GM23338 (cell line): ENCODE measurements at regions not wholly inside any gene's neighbourhood (a gene's known extent, or its start where the extent isn't known, plus 50 kb on each side); places are given as distances from the start of the nearest gene placed in this dataset.

Experiments used
- ATAC-seq: fragments of 200-7000 bp; cut with Tn5 transposase; 3 replicates; pipeline ENCODE4 v1.9.1; 2020
- DNase-seq: peaks from one replicate; pipeline ENCODE4 v3.0.0-alpha.2; 2015; ENCODE audit warnings: low spot score
- H2AFZ ChIP-seq: fragments of 200-600 bp; sonication (generic); 2 replicates; pipeline ENCODE4 v1.8.0; 2016; ENCODE audit warnings: antibody characterized with exemption, mild to moderate bottlenecking, moderate library complexity
- H3F3A ChIP-seq: fragments of 200-600 bp; sonication (generic); replicated peaks from 2 replicates; pipeline ENCODE4 v1.8.0; 2017; ENCODE audit warnings: antibody characterized with exemption, mixed run types, low read depth
- H3K27ac ChIP-seq: fragments of 200-600 bp; sonication (generic); 2 replicates; pipeline ENCODE4 v1.6.1; 2016; ENCODE audit warnings: low read depth
- H3K27me3 ChIP-seq: fragments of 200-600 bp; sonication (generic); 2 replicates; pipeline ENCODE4 v1.8.0; 2016; ENCODE audit warnings: mild to moderate bottlenecking, mixed run types, moderate library complexity; ENCODE audit not compliant: insufficient read depth
- H3K36me3 ChIP-seq: fragments of 200-600 bp; sonication (generic); 2 replicates; pipeline ENCODE4 v1.8.0; 2016; ENCODE audit warnings: mild to moderate bottlenecking; ENCODE audit not compliant: insufficient read depth
- H3K4me1 ChIP-seq: fragments of 200-600 bp; sonication (generic); 2 replicates; pipeline ENCODE4 v1.8.0; 2016; ENCODE audit warnings: mild to moderate bottlenecking, moderate library complexity; ENCODE audit not compliant: insufficient read depth
- H3K4me2 ChIP-seq: fragments of 200-600 bp; sonication (generic); 2 replicates; pipeline ENCODE4 v1.7.1; 2017; ENCODE audit warnings: mixed run types
- H3K4me3 ChIP-seq: fragments of 200-600 bp; sonication (generic); 2 replicates; pipeline ENCODE4 v1.6.1; 2016; ENCODE audit warnings: mixed run types
- H3K79me2 ChIP-seq: fragments of 200-600 bp; sonication (generic); replicated peaks from 2 replicates; pipeline ENCODE4 v1.8.0; 2017; ENCODE audit warnings: mild to moderate bottlenecking; ENCODE audit not compliant: insufficient read depth
- H3K9me2 ChIP-seq: fragments of 200-600 bp; sonication (generic); 2 replicates; pipeline ENCODE4 v1.8.0; 2017; ENCODE audit not compliant: insufficient read depth
- H4K20me1 ChIP-seq: fragments of 200-600 bp; sonication (generic); replicated peaks from 2 replicates; pipeline ENCODE4 v1.8.0; 2017; ENCODE audit warnings: mild to moderate bottlenecking; ENCODE audit not compliant: insufficient read depth
- H3K27ac Mint-ChIP-seq: 2 replicates; pipeline ENCODE4 v1.8.0; 2020; ENCODE audit warnings: inconsistent platforms, mild to moderate bottlenecking, moderate library complexity, mixed read lengths
- H3K27me3 Mint-ChIP-seq: 3 replicates; pipeline ENCODE4 v1.8.0; 2022; ENCODE audit warnings: low read depth, mild to moderate bottlenecking, moderate library complexity, mixed read lengths, inconsistent platforms; ENCODE audit not compliant: insufficient read depth, poor library complexity
- H3K36me3 Mint-ChIP-seq: 3 replicates; pipeline ENCODE4 v1.8.0; 2021; ENCODE audit warnings: low read depth, mild to moderate bottlenecking, inconsistent platforms, moderate library complexity, mixed read lengths
- H3K4me1 Mint-ChIP-seq: 3 replicates; pipeline ENCODE4 v1.8.0; 2020; ENCODE audit warnings: mild to moderate bottlenecking, inconsistent platforms, mixed read lengths
- H3K4me3 Mint-ChIP-seq: 3 replicates; pipeline ENCODE4 v1.8.0; 2021; ENCODE audit warnings: moderate library complexity, mild to moderate bottlenecking, inconsistent platforms, mixed read lengths
- H3K9me3 Mint-ChIP-seq: 3 replicates; pipeline ENCODE4 v1.8.0; 2020; ENCODE audit warnings: moderate library complexity, mild to moderate bottlenecking, inconsistent platforms, mixed read lengths
- CREB1 ChIP-seq: fragments of 250-450 bp; sonication (Bioruptor Pico); IDR thresholded peaks from 2 replicates; pipeline ENCODE4 v1.5.0; 2020; ENCODE audit warnings: low read depth, mild to moderate bottlenecking, moderate library complexity
- EZH2phosphoT487 ChIP-seq: fragments of 200-600 bp; sonication (generic); IDR thresholded peaks from one replicate; pipeline ENCODE4 v1.8.1; 2018; ENCODE audit warnings: antibody characterized with exemption; ENCODE audit not compliant: unreplicated experiment
- POLR2AphosphoS5 ChIP-seq: IDR thresholded peaks from 2 replicates; pipeline ENCODE4 v1.6.1; 2016; ENCODE audit warnings: antibody characterized with exemption, low read depth
- STAT1 ChIP-seq: IDR thresholded peaks from one replicate; pipeline ENCODE4 v1.6.1; 2016; ENCODE audit warnings: antibody characterized with exemption; ENCODE audit not compliant: unreplicated experiment
- ZNF331 ChIP-seq: fragments of 250-450 bp; sonication (Bioruptor Pico); IDR thresholded peaks from 2 replicates; pipeline ENCODE4 v1.5.0; 2020; ENCODE audit warnings: low read depth, mild to moderate bottlenecking, moderate library complexity
- ZNF462 ChIP-seq: fragments of 250-450 bp; sonication (Bioruptor Pico); IDR thresholded peaks from 2 replicates; pipeline ENCODE4 v1.5.0; 2020; ENCODE audit warnings: mild to moderate bottlenecking, moderate library complexity
- TF ChIP-seq, protein P1 (sequence below), 2 experiments: fragments of 200-600 bp in 1 of 2; sonication (generic) in 1 of 2; conservative IDR thresholded peaks; 2 replicates each; pipeline versions ENCODE4 v1.5.1 to v1.6.1; 2016 to 2017; ENCODE audit warnings: antibody characterized with exemption in 2 of 2, low read depth in 2 of 2, mild to moderate bottlenecking in 2 of 2, moderate library complexity in 1 of 2
- TF ChIP-seq, protein P2 (sequence below): IDR thresholded peaks from one replicate; pipeline ENCODE4 v1.6.1; 2018; ENCODE audit warnings: antibody characterized with exemption; ENCODE audit not compliant: unreplicated experiment
- TF ChIP-seq, protein P3 (sequence below): IDR thresholded peaks from 2 replicates; pipeline ENCODE4 v1.6.1; 2016; ENCODE audit warnings: antibody characterized with exemption

GRCh38 chr2:238994876-238995275 lies 147.0 kb downstream of the TWIST2 start:
- Histone ChIP-seq H3K4me1 (no peaks in the 10 kb centered on the region), H3K4me3 (no peak overlapping the region), H3F3A (no peaks in the 10 kb centered on the region), H3K27me3 (no peaks in the 10 kb centered on the region), H4K20me1 (no peaks in the 10 kb centered on the region), H2AFZ (no peak overlapping the region), H3K36me3 (no peaks in the 10 kb centered on the region), H3K27ac (no peak overlapping the region), H3K4me2 (no peak overlapping the region), H3K9me2 (no peaks in the 10 kb centered on the region), H3K79me2 (no peaks in the 10 kb centered on the region)
- no peak overlapping the region for H3K4me3 Mint-ChIP-seq
- ATAC-seq (no peak), DNase-seq (no peak)
- TF ChIP-seq, protein P1, sequence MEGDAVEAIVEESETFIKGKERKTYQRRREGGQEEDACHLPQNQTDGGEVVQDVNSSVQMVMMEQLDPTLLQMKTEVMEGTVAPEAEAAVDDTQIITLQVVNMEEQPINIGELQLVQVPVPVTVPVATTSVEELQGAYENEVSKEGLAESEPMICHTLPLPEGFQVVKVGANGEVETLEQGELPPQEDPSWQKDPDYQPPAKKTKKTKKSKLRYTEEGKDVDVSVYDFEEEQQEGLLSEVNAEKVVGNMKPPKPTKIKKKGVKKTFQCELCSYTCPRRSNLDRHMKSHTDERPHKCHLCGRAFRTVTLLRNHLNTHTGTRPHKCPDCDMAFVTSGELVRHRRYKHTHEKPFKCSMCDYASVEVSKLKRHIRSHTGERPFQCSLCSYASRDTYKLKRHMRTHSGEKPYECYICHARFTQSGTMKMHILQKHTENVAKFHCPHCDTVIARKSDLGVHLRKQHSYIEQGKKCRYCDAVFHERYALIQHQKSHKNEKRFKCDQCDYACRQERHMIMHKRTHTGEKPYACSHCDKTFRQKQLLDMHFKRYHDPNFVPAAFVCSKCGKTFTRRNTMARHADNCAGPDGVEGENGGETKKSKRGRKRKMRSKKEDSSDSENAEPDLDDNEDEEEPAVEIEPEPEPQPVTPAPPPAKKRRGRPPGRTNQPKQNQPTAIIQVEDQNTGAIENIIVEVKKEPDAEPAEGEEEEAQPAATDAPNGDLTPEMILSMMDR (conservative IDR thresholded peaks at IDR 0.05; ENCODE audit: low read depth in 2 of 2): no peak
- TF ChIP-seq STAT1 (no peak), ZNF331 (CRISPR knock-in tag) (no peak), POLR2AphosphoS5 (no peak), EZH2phosphoT487 (no peak), ZNF462 (CRISPR knock-in tag) (no peak), CREB1 (CRISPR knock-in tag) (no peak)
- TF ChIP-seq, protein P2, sequence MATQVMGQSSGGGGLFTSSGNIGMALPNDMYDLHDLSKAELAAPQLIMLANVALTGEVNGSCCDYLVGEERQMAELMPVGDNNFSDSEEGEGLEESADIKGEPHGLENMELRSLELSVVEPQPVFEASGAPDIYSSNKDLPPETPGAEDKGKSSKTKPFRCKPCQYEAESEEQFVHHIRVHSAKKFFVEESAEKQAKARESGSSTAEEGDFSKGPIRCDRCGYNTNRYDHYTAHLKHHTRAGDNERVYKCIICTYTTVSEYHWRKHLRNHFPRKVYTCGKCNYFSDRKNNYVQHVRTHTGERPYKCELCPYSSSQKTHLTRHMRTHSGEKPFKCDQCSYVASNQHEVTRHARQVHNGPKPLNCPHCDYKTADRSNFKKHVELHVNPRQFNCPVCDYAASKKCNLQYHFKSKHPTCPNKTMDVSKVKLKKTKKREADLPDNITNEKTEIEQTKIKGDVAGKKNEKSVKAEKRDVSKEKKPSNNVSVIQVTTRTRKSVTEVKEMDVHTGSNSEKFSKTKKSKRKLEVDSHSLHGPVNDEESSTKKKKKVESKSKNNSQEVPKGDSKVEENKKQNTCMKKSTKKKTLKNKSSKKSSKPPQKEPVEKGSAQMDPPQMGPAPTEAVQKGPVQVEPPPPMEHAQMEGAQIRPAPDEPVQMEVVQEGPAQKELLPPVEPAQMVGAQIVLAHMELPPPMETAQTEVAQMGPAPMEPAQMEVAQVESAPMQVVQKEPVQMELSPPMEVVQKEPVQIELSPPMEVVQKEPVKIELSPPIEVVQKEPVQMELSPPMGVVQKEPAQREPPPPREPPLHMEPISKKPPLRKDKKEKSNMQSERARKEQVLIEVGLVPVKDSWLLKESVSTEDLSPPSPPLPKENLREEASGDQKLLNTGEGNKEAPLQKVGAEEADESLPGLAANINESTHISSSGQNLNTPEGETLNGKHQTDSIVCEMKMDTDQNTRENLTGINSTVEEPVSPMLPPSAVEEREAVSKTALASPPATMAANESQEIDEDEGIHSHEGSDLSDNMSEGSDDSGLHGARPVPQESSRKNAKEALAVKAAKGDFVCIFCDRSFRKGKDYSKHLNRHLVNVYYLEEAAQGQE: no peak
- TF ChIP-seq, protein P3, sequence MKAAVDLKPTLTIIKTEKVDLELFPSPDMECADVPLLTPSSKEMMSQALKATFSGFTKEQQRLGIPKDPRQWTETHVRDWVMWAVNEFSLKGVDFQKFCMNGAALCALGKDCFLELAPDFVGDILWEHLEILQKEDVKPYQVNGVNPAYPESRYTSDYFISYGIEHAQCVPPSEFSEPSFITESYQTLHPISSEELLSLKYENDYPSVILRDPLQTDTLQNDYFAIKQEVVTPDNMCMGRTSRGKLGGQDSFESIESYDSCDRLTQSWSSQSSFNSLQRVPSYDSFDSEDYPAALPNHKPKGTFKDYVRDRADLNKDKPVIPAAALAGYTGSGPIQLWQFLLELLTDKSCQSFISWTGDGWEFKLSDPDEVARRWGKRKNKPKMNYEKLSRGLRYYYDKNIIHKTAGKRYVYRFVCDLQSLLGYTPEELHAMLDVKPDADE: no peak
- peaks cover 4% of the 10 kb centered on the region for H3K27me3 Mint-ChIP-seq
- H3K36me3 Mint-ChIP-seq: peaks cover 7% of the 10 kb centered on the region; the same call in 2 of the 3 replicates
- H3K27ac Mint-ChIP-seq: no peak overlapping the region
- peaks cover 5% of the 10 kb centered on the region; the same call in 2 of the 3 replicates for H3K4me1 Mint-ChIP-seq
- H3K9me3 Mint-ChIP-seq: peaks cover 30% of the 10 kb centered on the region
